HL-60 (cell line): ENCODE measurements at regions not wholly inside any gene's neighbourhood (a gene's known extent, or its start where the extent isn't known, plus 50 kb on each side); places are given as distances from the start of the nearest gene placed in this dataset.

Experiments
- CTCF ChIP-seq: IDR thresholded peaks from one replicate; pipeline ENCODE4 v1.5.1; 2011; ENCODE audit warnings: low read length, control low read depth, inconsistent platforms; ENCODE audit not compliant: insufficient read depth
- GABPA ChIP-seq: IDR thresholded peaks from 2 replicates; pipeline ENCODE4 v1.6.1; 2012; ENCODE audit warnings: low read depth
- POLR2AphosphoS5 ChIP-seq: IDR thresholded peaks from 2 replicates; pipeline ENCODE4 v1.6.1; 2012; ENCODE audit warnings: low read depth
- TF ChIP-seq, protein P1 (sequence below): IDR thresholded peaks from 2 replicates; pipeline ENCODE4 v1.6.1; 2012; ENCODE audit warnings: low read depth; ENCODE audit not compliant: insufficient replicate concordance

DNA sequence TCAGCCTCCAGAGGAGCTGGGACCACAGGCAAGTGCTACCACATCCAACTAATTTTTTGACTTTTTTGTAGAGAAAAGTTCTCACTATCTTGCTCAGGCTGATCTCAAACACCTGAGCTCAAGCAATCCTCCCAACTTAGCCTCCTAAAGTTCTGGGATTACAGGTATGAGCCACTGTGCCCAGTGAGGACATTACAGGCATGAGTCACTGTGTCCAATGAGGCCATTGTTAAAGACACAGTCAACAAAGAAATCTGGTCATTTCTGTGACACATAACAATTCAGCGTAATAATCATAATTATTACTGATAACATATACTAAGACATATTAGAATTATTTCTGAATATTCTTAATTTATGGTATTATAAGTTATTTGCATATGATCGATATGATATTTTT is 463.4 kb upstream of the NDN start:
- TF ChIP-seq CTCF (no peak), GABPA (no peak), POLR2AphosphoS5 (no peak)
- TF ChIP-seq, protein P1, sequence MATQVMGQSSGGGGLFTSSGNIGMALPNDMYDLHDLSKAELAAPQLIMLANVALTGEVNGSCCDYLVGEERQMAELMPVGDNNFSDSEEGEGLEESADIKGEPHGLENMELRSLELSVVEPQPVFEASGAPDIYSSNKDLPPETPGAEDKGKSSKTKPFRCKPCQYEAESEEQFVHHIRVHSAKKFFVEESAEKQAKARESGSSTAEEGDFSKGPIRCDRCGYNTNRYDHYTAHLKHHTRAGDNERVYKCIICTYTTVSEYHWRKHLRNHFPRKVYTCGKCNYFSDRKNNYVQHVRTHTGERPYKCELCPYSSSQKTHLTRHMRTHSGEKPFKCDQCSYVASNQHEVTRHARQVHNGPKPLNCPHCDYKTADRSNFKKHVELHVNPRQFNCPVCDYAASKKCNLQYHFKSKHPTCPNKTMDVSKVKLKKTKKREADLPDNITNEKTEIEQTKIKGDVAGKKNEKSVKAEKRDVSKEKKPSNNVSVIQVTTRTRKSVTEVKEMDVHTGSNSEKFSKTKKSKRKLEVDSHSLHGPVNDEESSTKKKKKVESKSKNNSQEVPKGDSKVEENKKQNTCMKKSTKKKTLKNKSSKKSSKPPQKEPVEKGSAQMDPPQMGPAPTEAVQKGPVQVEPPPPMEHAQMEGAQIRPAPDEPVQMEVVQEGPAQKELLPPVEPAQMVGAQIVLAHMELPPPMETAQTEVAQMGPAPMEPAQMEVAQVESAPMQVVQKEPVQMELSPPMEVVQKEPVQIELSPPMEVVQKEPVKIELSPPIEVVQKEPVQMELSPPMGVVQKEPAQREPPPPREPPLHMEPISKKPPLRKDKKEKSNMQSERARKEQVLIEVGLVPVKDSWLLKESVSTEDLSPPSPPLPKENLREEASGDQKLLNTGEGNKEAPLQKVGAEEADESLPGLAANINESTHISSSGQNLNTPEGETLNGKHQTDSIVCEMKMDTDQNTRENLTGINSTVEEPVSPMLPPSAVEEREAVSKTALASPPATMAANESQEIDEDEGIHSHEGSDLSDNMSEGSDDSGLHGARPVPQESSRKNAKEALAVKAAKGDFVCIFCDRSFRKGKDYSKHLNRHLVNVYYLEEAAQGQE: no peak
